ENCODE measurements at regions not wholly inside any gene's neighbourhood (a gene's known extent, or its start where the extent isn't known, plus 50 kb on each side); places are given as distances from the start of the nearest gene placed in this dataset.

DNA sequence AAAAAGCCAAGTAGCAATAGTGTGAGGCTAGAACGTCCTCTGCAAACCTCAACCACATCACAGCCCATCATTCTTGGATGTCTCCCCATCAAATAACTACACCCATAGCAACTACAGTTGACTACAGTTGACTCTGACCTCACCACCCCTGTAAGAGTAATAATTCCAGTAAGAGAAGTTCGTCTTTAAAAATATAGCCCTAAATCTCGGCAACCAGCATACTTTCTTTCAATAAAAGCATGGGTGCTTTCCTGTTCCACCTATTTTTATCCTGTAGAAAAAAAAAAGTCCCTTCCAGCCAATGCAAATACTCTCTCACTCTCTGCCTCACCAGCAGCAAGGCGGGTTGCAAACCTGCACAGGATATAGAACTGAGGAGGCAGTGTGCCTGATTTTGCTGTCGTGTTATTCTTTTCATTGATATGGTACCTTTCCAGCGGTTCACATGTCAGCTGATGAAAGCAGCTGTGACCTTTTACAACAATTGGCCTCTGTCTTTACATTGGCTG is 187.5 kb upstream of the NFE2L3 start:
- ATAC-seq (ENCODE audit: insufficient read depth, low read depth), result no peak
- no peak overlapping the region for H3K27ac ChIP-seq (ENCODE audit: low read length)
- no peak for TF ChIP-seq EZH2 (IDR thresholded peaks at IDR 0.05; ENCODE audit: borderline replicate concordance, low read depth, low read length, severe bottlenecking)
- TF ChIP-seq, protein P1, sequence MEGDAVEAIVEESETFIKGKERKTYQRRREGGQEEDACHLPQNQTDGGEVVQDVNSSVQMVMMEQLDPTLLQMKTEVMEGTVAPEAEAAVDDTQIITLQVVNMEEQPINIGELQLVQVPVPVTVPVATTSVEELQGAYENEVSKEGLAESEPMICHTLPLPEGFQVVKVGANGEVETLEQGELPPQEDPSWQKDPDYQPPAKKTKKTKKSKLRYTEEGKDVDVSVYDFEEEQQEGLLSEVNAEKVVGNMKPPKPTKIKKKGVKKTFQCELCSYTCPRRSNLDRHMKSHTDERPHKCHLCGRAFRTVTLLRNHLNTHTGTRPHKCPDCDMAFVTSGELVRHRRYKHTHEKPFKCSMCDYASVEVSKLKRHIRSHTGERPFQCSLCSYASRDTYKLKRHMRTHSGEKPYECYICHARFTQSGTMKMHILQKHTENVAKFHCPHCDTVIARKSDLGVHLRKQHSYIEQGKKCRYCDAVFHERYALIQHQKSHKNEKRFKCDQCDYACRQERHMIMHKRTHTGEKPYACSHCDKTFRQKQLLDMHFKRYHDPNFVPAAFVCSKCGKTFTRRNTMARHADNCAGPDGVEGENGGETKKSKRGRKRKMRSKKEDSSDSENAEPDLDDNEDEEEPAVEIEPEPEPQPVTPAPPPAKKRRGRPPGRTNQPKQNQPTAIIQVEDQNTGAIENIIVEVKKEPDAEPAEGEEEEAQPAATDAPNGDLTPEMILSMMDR (IDR thresholded peaks at IDR 0.05; ENCODE audit: borderline replicate concordance, extremely low read depth, low read length, poor library complexity, severe bottlenecking), result no peak
- no peak overlapping the region for H3K4me3 ChIP-seq (ENCODE audit: low read depth in 1 of 2, low read length in 2 of 2)
- no peaks in the 10 kb centered on the region for H4K20me1 ChIP-seq (ENCODE audit: insufficient read depth, low read length)
- peaks cover 27% of the 10 kb centered on the region for H3K27me3 ChIP-seq (ENCODE audit: insufficient read depth, low read length, poor library complexity)
- no peak for DNase-seq
- no peak overlapping the region for H3K9ac ChIP-seq (ENCODE audit: low read depth, low read length)
- no peak overlapping the region for H2AFZ ChIP-seq (ENCODE audit: low read depth, low read length)
- no peaks in the 10 kb centered on the region for H3K79me2 ChIP-seq (ENCODE audit: insufficient read depth, low read length)
- no peaks in the 10 kb centered on the region for H3K36me3 ChIP-seq (ENCODE audit: insufficient read depth, low read length)
- H3K4me1 ChIP-seq (ENCODE audit: insufficient read depth, low read length), result no peaks in the 10 kb centered on the region
- no peak overlapping the region for H3K4me2 ChIP-seq (ENCODE audit: insufficient read depth, low read length)
- no peaks in the 10 kb centered on the region for H3K9me3 ChIP-seq (ENCODE audit: insufficient read depth, low read length, severe bottlenecking)

DNA sequence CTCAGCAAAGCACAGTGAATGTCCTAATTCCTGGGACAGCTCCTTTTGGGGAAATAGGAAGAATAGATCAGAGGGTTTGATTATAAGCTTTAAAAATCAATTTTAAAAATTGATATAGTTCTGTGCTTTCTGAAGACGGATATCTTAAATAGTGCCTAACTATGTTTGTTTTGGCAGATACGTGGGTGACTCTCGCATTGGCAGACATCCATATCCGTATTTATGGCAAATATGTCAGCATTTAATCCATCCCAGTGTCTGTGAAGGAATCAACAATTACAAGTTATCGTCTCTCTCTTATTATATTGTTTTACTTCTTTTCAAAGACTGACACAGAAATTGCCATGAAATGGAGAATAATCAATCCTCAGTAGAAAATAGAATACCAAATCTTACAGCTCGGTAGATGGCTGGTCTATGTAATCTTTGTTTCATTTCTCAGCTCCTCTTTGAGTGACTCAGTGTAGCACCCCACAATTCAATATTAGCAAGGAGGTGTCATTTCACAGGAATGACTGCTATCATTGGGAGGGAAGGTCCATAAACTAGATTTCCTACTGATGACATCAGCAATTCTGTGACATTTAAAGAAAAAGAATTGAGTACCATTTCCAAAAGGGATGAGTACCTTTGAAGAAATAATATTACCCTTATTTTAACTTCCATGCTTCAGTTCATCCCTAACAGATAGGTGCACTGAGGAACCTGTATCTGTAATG is 186.4 kb upstream of the NFE2L3 start:
- no peak overlapping the region for H3K4me2 ChIP-seq (ENCODE audit: insufficient read depth, low read length)
- no peak overlapping the region for H3K9ac ChIP-seq (ENCODE audit: low read depth, low read length)
- no peak for ATAC-seq (ENCODE audit: insufficient read depth, low read depth)
- H3K9me3 ChIP-seq (ENCODE audit: insufficient read depth, low read length, severe bottlenecking), result no peaks in the 10 kb centered on the region
- TF ChIP-seq EZH2 (IDR thresholded peaks at IDR 0.05; ENCODE audit: borderline replicate concordance, low read depth, low read length, severe bottlenecking), result no peak
- TF ChIP-seq, protein P1 (IDR thresholded peaks at IDR 0.05; ENCODE audit: borderline replicate concordance, extremely low read depth, low read length, poor library complexity, severe bottlenecking), result no peak
- no peaks in the 10 kb centered on the region for H4K20me1 ChIP-seq (ENCODE audit: insufficient read depth, low read length)
- DNase-seq, result no peak
- no peak overlapping the region for H2AFZ ChIP-seq (ENCODE audit: low read depth, low read length)
- H3K4me1 ChIP-seq (ENCODE audit: insufficient read depth, low read length), result no peaks in the 10 kb centered on the region
- no peak overlapping the region for H3K27ac ChIP-seq (ENCODE audit: low read length)
- H3K79me2 ChIP-seq (ENCODE audit: insufficient read depth, low read length), result no peaks in the 10 kb centered on the region
- H3K27me3 ChIP-seq (ENCODE audit: insufficient read depth, low read length, poor library complexity), result peaks cover 26% of the 10 kb centered on the region
- H3K36me3 ChIP-seq (ENCODE audit: insufficient read depth, low read length), result no peaks in the 10 kb centered on the region
- no peak overlapping the region for H3K4me3 ChIP-seq (ENCODE audit: low read depth in 1 of 2, low read length in 2 of 2)

DNA sequence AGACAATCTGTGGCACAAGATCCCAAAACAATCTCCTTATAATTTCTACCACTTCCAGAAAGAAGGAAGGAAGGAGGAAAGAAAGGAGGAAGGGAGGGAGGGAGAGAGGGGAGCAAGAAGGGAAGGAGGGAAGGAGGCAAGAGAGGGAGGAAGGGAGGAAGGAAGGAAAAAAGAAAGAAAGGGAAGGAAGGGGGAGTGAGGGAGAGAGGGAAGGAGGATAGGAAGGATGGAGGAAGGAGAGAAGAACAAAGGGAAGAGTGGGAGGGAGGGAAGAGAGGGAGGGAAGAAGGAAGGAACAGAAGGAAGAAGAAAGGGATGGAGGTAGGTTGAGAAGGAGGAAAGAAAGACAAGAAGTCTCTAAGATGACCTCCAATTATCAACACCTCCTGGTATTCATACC is 185.5 kb upstream of the NFE2L3 start:
- Histone ChIP-seq H2AFZ (ENCODE audit: low read depth, low read length) (no peak overlapping the region), H3K4me1 (ENCODE audit: insufficient read depth, low read length) (no peaks in the 10 kb centered on the region), H3K9me3 (ENCODE audit: insufficient read depth, low read length, severe bottlenecking) (no peaks in the 10 kb centered on the region), H3K27me3 (ENCODE audit: insufficient read depth, low read length, poor library complexity) (peaks cover 30% of the 10 kb centered on the region), H4K20me1 (ENCODE audit: insufficient read depth, low read length) (no peaks in the 10 kb centered on the region), H3K79me2 (ENCODE audit: insufficient read depth, low read length) (no peaks in the 10 kb centered on the region), H3K4me2 (ENCODE audit: insufficient read depth, low read length) (no peak overlapping the region), H3K4me3 (ENCODE audit: low read depth in 1 of 2, low read length in 2 of 2) (no peak overlapping the region), H3K9ac (ENCODE audit: low read depth, low read length) (no peak overlapping the region), H3K36me3 (ENCODE audit: insufficient read depth, low read length) (no peaks in the 10 kb centered on the region), H3K27ac (ENCODE audit: low read length) (no peak overlapping the region)
- no peak for ATAC-seq (ENCODE audit: insufficient read depth, low read depth)
- DNase-seq, result no peak
- TF ChIP-seq EZH2 (IDR thresholded peaks at IDR 0.05; ENCODE audit: borderline replicate concordance, low read depth, low read length, severe bottlenecking), result no peak
- TF ChIP-seq, protein P1 (IDR thresholded peaks at IDR 0.05; ENCODE audit: borderline replicate concordance, extremely low read depth, low read length, poor library complexity, severe bottlenecking), result no peak
